WI38 (cell line): ENCODE measurements at regions not wholly inside any gene's neighbourhood (a gene's known extent, or its start where the extent isn't known, plus 50 kb on each side); places are given as distances from the start of the nearest gene placed in this dataset.

Experiments
- H3K4me3 ChIP-seq: 2 replicates; pipeline ENCODE4 v1.5.1; 2011; ENCODE audit warnings: low read depth, mild to moderate bottlenecking, control low read depth, low read length
- CTCF ChIP-seq: IDR thresholded peaks from 2 replicates; pipeline ENCODE4 v1.5.1; 2012; ENCODE audit warnings: low read depth, mild to moderate bottlenecking, control low read depth, low read length

GRCh38 chr9:20030671-20031070 lies 241.8 kb upstream of the SLC24A2 start:
- no peak for TF ChIP-seq CTCF
- H3K4me3 ChIP-seq: no peak overlapping the region

GRCh38 chr9:20030221-20030620 lies 241.4 kb upstream of the SLC24A2 start:
- no peak for TF ChIP-seq CTCF
- no peak overlapping the region for H3K4me3 ChIP-seq

- TF ChIP-seq CTCF: no peak
- no peak overlapping the region for H3K4me3 ChIP-seq
Observed at GRCh38 chr9:20028849-20029231, 240.0 kb upstream of the SLC24A2 start.

GRCh38 chr9:20028192-20028848 lies 239.5 kb upstream of the SLC24A2 start:
- no peak for TF ChIP-seq CTCF
- no peak overlapping the region for H3K4me3 ChIP-seq

- TF ChIP-seq CTCF: no peak
- H3K4me3 ChIP-seq: no peak overlapping the region
Observed at GRCh38 chr9:20023961-20024571, 235.2 kb upstream of the SLC24A2 start.

GRCh38 chr9:20023210-20023905 lies 234.5 kb upstream of the SLC24A2 start:
- TF ChIP-seq CTCF: no peak
- no peak overlapping the region for H3K4me3 ChIP-seq

GRCh38 chr9:20022410-20022809 lies 233.6 kb upstream of the SLC24A2 start:
- H3K4me3 ChIP-seq: no peak overlapping the region
- no peak for TF ChIP-seq CTCF
